ENCODE measurements at regions not wholly inside any gene's neighbourhood (a gene's known extent, or its start where the extent isn't known, plus 50 kb on each side); places are given as distances from the start of the nearest gene placed in this dataset.

GRCh38 chr3:25962255-25962654 is 172.4 kb downstream of the OXSM start:
- H3K27ac ChIP-seq (ENCODE audit: control insufficient read depth, insufficient read depth, low read length) = no peak overlapping the region
- no peaks in the 10 kb centered on the region for H3K36me3 ChIP-seq (ENCODE audit: control insufficient read depth in 2 of 2, extremely low read depth in 1 of 2, insufficient read depth in 2 of 2, low read length in 2 of 2)
- dilution Hi-C loops (cut with MboI; ENCODE audit: extremely low pct_ligation_motif_present, low sequenced_read_pairs) = no loop called here
- no peaks in the 10 kb centered on the region for H3K9me3 ChIP-seq (ENCODE audit: control insufficient read depth, low read depth, low read length)
- no peak overlapping the region for H3K9ac ChIP-seq (ENCODE audit: control insufficient read depth, extremely low read depth, insufficient read depth, low read length)
- no peak overlapping the region for H2AFZ ChIP-seq (ENCODE audit: control insufficient read depth, low read length)
- no peak overlapping the region for H3K4me3 ChIP-seq (ENCODE audit: control insufficient read depth in 2 of 3, extremely low read depth in 1 of 3, insufficient read depth in 2 of 3, low read depth in 1 of 3, low read length in 3 of 3)
- H3K27me3 ChIP-seq (ENCODE audit: control insufficient read depth, extremely low read depth, insufficient read depth, low read length) = no peaks in the 10 kb centered on the region
- H3K79me2 ChIP-seq (ENCODE audit: control insufficient read depth, insufficient read depth, low read length) = no peaks in the 10 kb centered on the region
- H3K4me1 ChIP-seq (ENCODE audit: control insufficient read depth, extremely low read depth, insufficient read depth, low read length) = no peaks in the 10 kb centered on the region
- no peaks in the 10 kb centered on the region for H4K20me1 ChIP-seq (ENCODE audit: control insufficient read depth, extremely low read depth, insufficient read depth, low read length)
- no peak overlapping the region for H3K4me2 ChIP-seq (ENCODE audit: control insufficient read depth, extremely low read depth, insufficient read depth, low read depth, low read length)
- no peak for DNase-seq (ENCODE audit: low read depth, low spot score)
- H3K9me1 ChIP-seq (ENCODE audit: control insufficient read depth, extremely low read depth, insufficient read depth, low read length) = no peaks in the 10 kb centered on the region
- TF ChIP-seq CTCF (optimal IDR thresholded peaks at IDR 0.05 in 1 of 3, IDR thresholded peaks at IDR 0.05 in 1 of 3, conservative IDR thresholded peaks at IDR 0.05 in 1 of 3; ENCODE audit: extremely low read depth in 1 of 3, insufficient read depth in 2 of 3, low read length in 3 of 3) (peak; percentile 13 to 56 (median 41)), EZH2 (IDR thresholded peaks at IDR 0.05; ENCODE audit: low read length) (no peak)
- no peak for FAIRE-seq

- Histone ChIP-seq H3K79me2 (ENCODE audit: control insufficient read depth, insufficient read depth, low read length) (no peaks in the 10 kb centered on the region), H3K27ac (ENCODE audit: control insufficient read depth, insufficient read depth, low read length) (no peak overlapping the region)
- dilution Hi-C loops (cut with MboI; ENCODE audit: extremely low pct_ligation_motif_present, low sequenced_read_pairs) = no loop called here
Measured at GRCh38 chr3:25964141-25964540, 174.3 kb downstream of the OXSM start.

More at GRCh38 chr3:25964141-25964540, 174.3 kb downstream of the OXSM start:
- Histone ChIP-seq H3K4me2 (ENCODE audit: control insufficient read depth, extremely low read depth, insufficient read depth, low read depth, low read length) (no peak overlapping the region), H3K9me3 (ENCODE audit: control insufficient read depth, low read depth, low read length) (no peaks in the 10 kb centered on the region), H3K36me3 (ENCODE audit: control insufficient read depth in 2 of 2, extremely low read depth in 1 of 2, insufficient read depth in 2 of 2, low read length in 2 of 2) (no peaks in the 10 kb centered on the region), H4K20me1 (ENCODE audit: control insufficient read depth, extremely low read depth, insufficient read depth, low read length) (no peaks in the 10 kb centered on the region), H3K4me1 (ENCODE audit: control insufficient read depth, extremely low read depth, insufficient read depth, low read length) (no peaks in the 10 kb centered on the region), H3K4me3 (ENCODE audit: control insufficient read depth in 2 of 3, extremely low read depth in 1 of 3, insufficient read depth in 2 of 3, low read depth in 1 of 3, low read length in 3 of 3) (no peak overlapping the region), H2AFZ (ENCODE audit: control insufficient read depth, low read length) (no peak overlapping the region), H3K27me3 (ENCODE audit: control insufficient read depth, extremely low read depth, insufficient read depth, low read length) (no peaks in the 10 kb centered on the region), H3K9me1 (ENCODE audit: control insufficient read depth, extremely low read depth, insufficient read depth, low read length) (no peaks in the 10 kb centered on the region), H3K9ac (ENCODE audit: control insufficient read depth, extremely low read depth, insufficient read depth, low read length) (no peak overlapping the region)
- DNase-seq (ENCODE audit: low read depth, low spot score) (no peak), FAIRE-seq (no peak)
- TF ChIP-seq EZH2 (IDR thresholded peaks at IDR 0.05; ENCODE audit: low read length) (no peak), CTCF (optimal IDR thresholded peaks at IDR 0.05 in 1 of 3, IDR thresholded peaks at IDR 0.05 in 1 of 3, conservative IDR thresholded peaks at IDR 0.05 in 1 of 3; ENCODE audit: extremely low read depth in 1 of 3, insufficient read depth in 2 of 3, low read length in 3 of 3) (no peak)

Data from keratinocyte (primary cell).